Neural progenitor cell (in vitro differentiated cells): ENCODE measurements at regions not wholly inside any gene's neighbourhood (a gene's known extent, or its start where the extent isn't known, plus 50 kb on each side); places are given as distances from the start of the nearest gene placed in this dataset.
"Not testable (repeated sequence)": the region's sequence is repeated elsewhere in the genome, so short reads cannot be mapped to it uniquely, and the experiment has no call there.

ENCODE experiments used
- DNase-seq: peaks from one replicate; pipeline ENCODE4 v3.0.0-alpha.2; 2016; ENCODE audit warnings: low spot score
- H2AFZ ChIP-seq: fragments of 200-600 bp; sonication (generic); replicated peaks from 2 replicates; pipeline ENCODE4 v1.6.1; 2016; ENCODE audit warnings: antibody characterized with exemption
- H3F3A ChIP-seq: fragments of 200-600 bp; sonication (generic); 2 replicates; pipeline ENCODE4 v1.6.1; 2016; ENCODE audit warnings: antibody characterized with exemption, low read depth
- H3K27ac ChIP-seq: fragments of 200-600 bp; sonication (generic); 2 replicates; pipeline ENCODE4 v1.5.1; 2016; ENCODE audit warnings: mild to moderate bottlenecking
- H3K27me3 ChIP-seq: fragments of 200-600 bp; sonication (generic); 2 replicates; pipeline ENCODE4 v1.6.1; 2016; ENCODE audit warnings: mild to moderate bottlenecking, moderate library complexity
- H3K36me3 ChIP-seq: fragments of 200-600 bp; sonication (generic); 2 replicates; pipeline ENCODE4 v1.5.1; 2016
- H3K4me1 ChIP-seq: fragments of 200-600 bp; sonication (generic); 2 replicates; pipeline ENCODE4 v1.6.1; 2016; ENCODE audit warnings: mixed run types
- H3K4me2 ChIP-seq: fragments of 200-600 bp; sonication (generic); 2 replicates; pipeline ENCODE4 v1.6.1; 2016
- H3K4me3 ChIP-seq: fragments of 200-600 bp; sonication (generic); 2 replicates; pipeline ENCODE4 v1.5.1; 2016
- H3K79me2 ChIP-seq: fragments of 200-600 bp; sonication (generic); 2 replicates; pipeline ENCODE4 v1.6.1; 2016; ENCODE audit warnings: low read depth
- H3K9ac ChIP-seq: fragments of 200-600 bp; sonication (generic); 2 replicates; pipeline ENCODE4 v1.6.1; 2016
- H3K9me3 ChIP-seq: fragments of 200-600 bp; sonication (generic); 2 replicates; pipeline ENCODE4 v1.5.1; 2016; ENCODE audit warnings: low read depth
- H4K20me1 ChIP-seq: fragments of 200-600 bp; sonication (generic); 2 replicates; pipeline ENCODE4 v1.6.1; 2016; ENCODE audit warnings: low read depth
- H3K27ac Mint-ChIP-seq: 3 replicates; pipeline ENCODE4 v1.8.0; 2021; ENCODE audit warnings: mixed read lengths
- H3K27me3 Mint-ChIP-seq: 2 replicates; pipeline ENCODE4 v1.8.0; 2022; ENCODE audit warnings: low read depth, mild to moderate bottlenecking, inconsistent platforms, moderate library complexity, mixed read lengths; ENCODE audit not compliant: insufficient read depth
- H3K36me3 Mint-ChIP-seq: 3 replicates; pipeline ENCODE4 v1.8.0; 2021; ENCODE audit warnings: mixed read lengths
- H3K4me1 Mint-ChIP-seq: 3 replicates; pipeline ENCODE4 v1.8.0; 2021; ENCODE audit warnings: mixed read lengths
- H3K4me3 Mint-ChIP-seq: 3 replicates; pipeline ENCODE4 v1.8.0; 2021; ENCODE audit warnings: mild to moderate bottlenecking, moderate library complexity, mixed read lengths
- H3K9me3 Mint-ChIP-seq: 3 replicates; pipeline ENCODE4 v1.8.0; 2020; ENCODE audit warnings: mixed read lengths
- CTCF ChIP-seq: fragments of 200-600 bp; sonication (generic); IDR thresholded peaks from 2 replicates; pipeline ENCODE4 v1.5.1; 2017; ENCODE audit warnings: antibody characterized with exemption, mild to moderate bottlenecking
- EZH2 ChIP-seq: fragments of 200-600 bp; sonication (generic); IDR thresholded peaks from 2 replicates; pipeline ENCODE4 v1.6.1; 2017; ENCODE audit warnings: antibody characterized with exemption, mild to moderate bottlenecking, moderate library complexity
- EZH2phosphoT487 ChIP-seq: fragments of 200-600 bp; sonication (generic); IDR thresholded peaks from 2 replicates; pipeline ENCODE4 v1.6.1; 2017; ENCODE audit warnings: antibody characterized with exemption

GRCh38 chr10:61580608-61581007 is 82.1 kb upstream of the CABCOCO1 start:
- H3F3A ChIP-seq, result no peaks in the 10 kb centered on the region
- no peak overlapping the region for H3K27ac ChIP-seq
- Mint-ChIP-seq H3K9me3 (no peaks in the 10 kb centered on the region), H3K36me3 (no peaks in the 10 kb centered on the region), H3K27me3 (no peaks in the 10 kb centered on the region), H3K27ac (no peak overlapping the region), H3K4me1 (no peaks in the 10 kb centered on the region), H3K4me3 (no peak overlapping the region)
- no peak overlapping the region for H3K9ac ChIP-seq
- no peaks in the 10 kb centered on the region for H3K36me3 ChIP-seq
- no peaks in the 10 kb centered on the region for H3K79me2 ChIP-seq
- no peaks in the 10 kb centered on the region for H3K4me1 ChIP-seq
- H3K27me3 ChIP-seq, result no peaks in the 10 kb centered on the region
- TF ChIP-seq CTCF (no peak), EZH2phosphoT487 (no peak), EZH2 (no peak)
- H3K4me2 ChIP-seq, result no peak overlapping the region
- no peaks in the 10 kb centered on the region for H4K20me1 ChIP-seq
- no peak for DNase-seq
- H2AFZ ChIP-seq, result no peak overlapping the region
- H3K4me3 ChIP-seq, result no peak overlapping the region
- H3K9me3 ChIP-seq, result no peaks in the 10 kb centered on the region

GRCh38 chr10:61570204-61570603 is 92.5 kb upstream of the CABCOCO1 start:
- H3F3A ChIP-seq, H3K27ac ChIP-seq, DNase-seq, H3K4me3 Mint-ChIP-seq, H3K36me3 Mint-ChIP-seq, H2AFZ ChIP-seq, H4K20me1 ChIP-seq, H3K4me2 ChIP-seq, H3K4me1 ChIP-seq, H3K4me1 Mint-ChIP-seq, H3K9me3 ChIP-seq, H3K27me3 Mint-ChIP-seq, H3K4me3 ChIP-seq, H3K27me3 ChIP-seq, H3K36me3 ChIP-seq, H3K79me2 ChIP-seq, H3K27ac Mint-ChIP-seq, H3K9ac ChIP-seq: not testable (repeated sequence)
- H3K9me3 Mint-ChIP-seq, result peaks cover 14% of the 10 kb centered on the region

GRCh38 chr10:61567729-61568128 is 95.0 kb upstream of the CABCOCO1 start:
- Histone ChIP-seq H3F3A (no peaks in the 10 kb centered on the region), H3K4me3 (no peak overlapping the region), H2AFZ (no peak overlapping the region), H3K4me2 (no peak overlapping the region), H3K27me3 (no peaks in the 10 kb centered on the region), H3K9ac (no peak overlapping the region), H3K9me3 (no peaks in the 10 kb centered on the region), H3K27ac (no peak overlapping the region), H3K4me1 (no peaks in the 10 kb centered on the region), H3K79me2 (no peaks in the 10 kb centered on the region), H3K36me3 (no peaks in the 10 kb centered on the region), H4K20me1 (no peaks in the 10 kb centered on the region)
- Mint-ChIP-seq H3K9me3 (peaks cover 14% of the 10 kb centered on the region), H3K4me3 (no peak overlapping the region), H3K4me1 (no peaks in the 10 kb centered on the region), H3K27ac (no peak overlapping the region), H3K36me3 (peaks cover 2% of the 10 kb centered on the region), H3K27me3 (peaks cover 3% of the 10 kb centered on the region)
- DNase-seq, result no peak
- TF ChIP-seq CTCF (no peak), EZH2 (no peak), EZH2phosphoT487 (no peak)

- Histone ChIP-seq H3K4me2 (no peak overlapping the region), H4K20me1 (no peaks in the 10 kb centered on the region), H3K4me1 (no peaks in the 10 kb centered on the region), H3K79me2 (no peaks in the 10 kb centered on the region), H3K36me3 (no peaks in the 10 kb centered on the region), H3K9ac (no peak overlapping the region), H2AFZ (no peak overlapping the region), H3K27ac (no peak overlapping the region), H3F3A (no peaks in the 10 kb centered on the region), H3K4me3 (no peak overlapping the region), H3K27me3 (no peaks in the 10 kb centered on the region), H3K9me3 (no peaks in the 10 kb centered on the region)
- Mint-ChIP-seq H3K9me3 (peaks cover 11% of the 10 kb centered on the region), H3K27me3 (peaks cover 3% of the 10 kb centered on the region), H3K4me3 (no peak overlapping the region), H3K36me3 (peaks cover 2% of the 10 kb centered on the region), H3K27ac (no peak overlapping the region), H3K4me1 (no peaks in the 10 kb centered on the region)
- DNase-seq, result no peak
- no peak for TF ChIP-seq EZH2phosphoT487
- no peak for TF ChIP-seq EZH2
- no peak for TF ChIP-seq CTCF
These were observed 96.7 kb upstream of the CABCOCO1 start for GRCh38 chr10:61565819-61566560.
